GM12878 (cell line): ENCODE measurements at regions not wholly inside any gene's neighbourhood (a gene's known extent, or its start where the extent isn't known, plus 50 kb on each side); places are given as distances from the start of the nearest gene placed in this dataset.

Experiments
- BHLHE40 ChIP-seq, 2 experiments: fragments of 450-650 bp in 1 of 2; IDR thresholded peaks; 2 replicates each; pipeline ENCODE4 v1.6.1; 2011 to 2017; ENCODE audit warnings: low read depth in 2 of 2, borderline replicate concordance in 1 of 2, improper control_type of control experiment in 1 of 2, low read length in 1 of 2, mild to moderate bottlenecking in 1 of 2
- CEBPB ChIP-seq, 2 experiments: fragments of 150-350 bp in 1 of 2; IDR thresholded peaks; 2 replicates each; pipeline ENCODE4 v1.6.1; 2012 to 2014; ENCODE audit warnings: low read depth in 2 of 2, low read length in 2 of 2, borderline replicate concordance in 1 of 2, inconsistent platforms in 1 of 2
- CTCF ChIP-seq, 3 experiments: IDR thresholded peaks in 2 of 3; conservative IDR thresholded peaks in 1 of 3; 2 replicates each; pipeline ENCODE4 v1.5.1; 2011; ENCODE audit warnings: low read depth in 3 of 3, low read length in 3 of 3, mild to moderate bottlenecking in 3 of 3, control low read depth in 2 of 3, moderate library complexity in 2 of 3, inconsistent platforms in 1 of 3, mixed read lengths in 1 of 3; ENCODE audit not compliant: control insufficient read depth in 2 of 3, insufficient read depth in 1 of 3; ENCODE audit errors: extremely low read depth in 1 of 3
- FOS ChIP-seq: IDR thresholded peaks from 3 replicates; pipeline ENCODE4 v1.6.1; 2011; ENCODE audit warnings: borderline replicate concordance; ENCODE audit not compliant: insufficient read length; ENCODE audit errors: extremely low read depth
- NRF1 ChIP-seq: conservative IDR thresholded peaks from 2 replicates; pipeline ENCODE4 v1.6.1; 2011; ENCODE audit warnings: mild to moderate bottlenecking, low read depth, low read length, improper control_type of control experiment
- POLR2A ChIP-seq: IDR thresholded peaks from 2 replicates; pipeline ENCODE4 v1.6.1; 2011; ENCODE audit warnings: low read depth, mild to moderate bottlenecking, low read length
- POLR2AphosphoS5 ChIP-seq: IDR thresholded peaks from 2 replicates; pipeline ENCODE4 v1.6.1; 2011; ENCODE audit warnings: mild to moderate bottlenecking, low read length, inconsistent platforms
- TCF3 ChIP-seq: IDR thresholded peaks from 2 replicates; pipeline ENCODE4 v1.6.1; 2012; ENCODE audit warnings: low read depth, mild to moderate bottlenecking, low read length, borderline replicate concordance; ENCODE audit not compliant: insufficient read depth

GRCh38 chr5:12885018-12885417 is 980.8 kb upstream of the CTNND2 start:
- TF ChIP-seq CTCF (IDR thresholded peaks at IDR 0.05 in 2 of 3, conservative IDR thresholded peaks at IDR 0.05 in 1 of 3; ENCODE audit: control insufficient read depth in 2 of 3, extremely low read depth in 1 of 3, insufficient read depth in 1 of 3, low read depth in 3 of 3, low read length in 3 of 3) (no peak), CEBPB (IDR thresholded peaks at IDR 0.05; ENCODE audit: borderline replicate concordance in 1 of 2, low read depth in 2 of 2, low read length in 2 of 2) (no peak), POLR2AphosphoS5 (no peak), TCF3 (no peak), BHLHE40 (IDR thresholded peaks at IDR 0.05; ENCODE audit: borderline replicate concordance in 1 of 2, low read depth in 2 of 2, low read length in 1 of 2) (no peak), POLR2A (no peak), FOS (no peak), NRF1 (no peak)
